Fibroblast of skin of abdomen (primary cell): ENCODE measurements at regions not wholly inside any gene's neighbourhood (a gene's known extent, or its start where the extent isn't known, plus 50 kb on each side); places are given as distances from the start of the nearest gene placed in this dataset.

Experiments
- DNase-seq: peaks from one replicate; pipeline ENCODE4 v3.0.0-alpha.2; 2013

DNA sequence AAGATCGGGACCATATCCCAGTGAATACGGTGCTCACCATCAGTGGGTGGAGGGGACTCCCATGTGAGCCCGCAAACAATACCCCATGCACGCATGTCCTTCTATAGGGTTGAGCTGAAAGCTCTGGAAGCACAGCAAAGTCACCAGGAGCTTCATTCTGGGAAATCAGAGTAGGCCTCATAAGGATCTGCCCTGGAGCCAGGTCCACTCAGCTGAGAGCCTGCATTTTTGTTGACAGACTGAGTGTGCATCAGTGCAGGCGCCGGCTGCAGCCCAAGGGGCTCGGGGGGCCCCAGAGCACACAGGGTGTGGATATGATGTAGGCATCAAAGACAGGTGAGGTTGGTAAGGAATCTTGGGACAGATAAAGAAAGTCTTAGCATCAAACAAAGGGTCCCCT, 79.8 kb upstream of the CD93 start:
- no peak for DNase-seq

DNA sequence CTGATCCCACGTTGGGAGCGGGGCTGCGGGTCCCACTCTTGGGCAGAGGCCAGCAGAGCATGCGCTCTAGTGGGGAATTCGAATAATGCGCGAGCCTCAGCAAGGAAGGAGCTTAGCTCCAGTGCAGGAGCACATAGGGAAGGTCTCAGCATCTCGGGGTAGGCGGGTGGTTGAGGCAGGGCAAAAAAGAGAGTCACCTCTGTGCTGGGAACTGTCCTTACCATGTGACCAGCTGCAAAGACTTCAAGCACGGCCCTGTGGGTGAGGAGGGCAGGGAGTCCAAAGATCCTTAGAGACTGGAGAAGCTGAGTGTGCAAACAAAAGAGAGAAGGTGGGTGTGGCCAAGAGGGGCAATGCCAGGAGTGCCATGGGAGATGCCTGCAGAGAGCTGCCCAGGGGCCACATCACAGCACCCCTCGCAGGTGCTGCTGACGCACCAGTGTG, 79.2 kb upstream of the CD93 start:
- no peak for DNase-seq

DNA sequence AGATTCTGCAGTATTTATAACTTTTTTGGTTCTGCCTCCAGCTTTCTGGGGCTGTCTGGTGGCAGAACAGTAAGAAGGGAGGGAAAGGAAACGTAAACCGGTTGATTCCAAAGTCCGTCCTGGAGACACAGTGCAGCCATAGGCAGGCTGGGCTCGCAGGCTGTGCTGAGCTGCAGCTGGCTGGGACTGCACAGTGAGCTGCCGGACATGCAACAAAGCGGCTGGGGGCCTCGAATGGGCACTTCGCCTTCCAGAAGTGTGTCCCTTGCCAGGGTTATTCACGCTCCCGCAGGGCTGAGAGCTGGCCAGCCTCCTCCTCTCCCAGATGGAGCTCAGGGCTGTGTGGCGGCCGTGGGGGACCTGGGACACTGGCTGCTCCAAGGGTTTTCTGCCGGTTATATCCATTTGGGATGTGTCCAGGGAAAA, 78.1 kb upstream of the CD93 start:
- no peak for DNase-seq

DNA sequence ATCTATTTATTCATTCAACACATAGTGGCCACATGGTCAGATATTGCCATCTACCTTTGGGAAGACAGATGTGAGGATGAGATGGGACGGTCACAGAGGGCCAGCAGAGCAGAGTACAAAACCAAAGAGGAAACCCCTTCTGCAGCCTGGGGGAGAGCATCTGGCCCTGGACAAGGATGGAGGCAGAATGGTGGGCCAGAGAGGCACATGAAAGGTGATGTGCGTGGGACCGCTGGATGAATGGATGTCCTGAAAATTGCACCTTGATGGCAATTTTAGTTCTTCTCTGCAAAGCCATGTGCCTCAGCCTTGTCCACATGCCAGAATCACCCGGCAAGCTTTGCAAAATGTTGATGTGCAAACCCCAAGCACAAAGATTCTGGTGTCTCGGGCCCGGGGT, 77.4 kb upstream of the CD93 start:
- DNase-seq, result no peak

DNA sequence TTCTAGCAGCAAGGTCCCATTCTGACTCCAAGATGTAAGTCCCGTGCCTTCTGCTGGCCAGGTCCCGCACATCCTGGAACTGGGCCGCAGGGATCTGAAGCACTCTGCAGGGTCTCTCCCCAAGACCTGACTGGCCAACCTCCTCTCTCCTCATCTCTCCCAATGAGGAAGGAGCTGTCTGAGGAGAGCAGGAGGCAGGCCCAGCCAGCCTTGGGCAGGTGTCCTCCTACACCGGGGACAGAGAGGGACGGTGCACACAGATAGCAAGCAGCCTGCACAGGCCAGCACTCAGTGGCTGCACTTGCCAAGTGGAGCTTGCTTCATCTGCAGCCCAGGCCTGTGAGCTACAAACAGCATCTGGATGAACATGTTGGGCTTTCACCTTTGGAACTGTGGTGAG, 76.8 kb upstream of the CD93 start:
- no peak for DNase-seq

DNA sequence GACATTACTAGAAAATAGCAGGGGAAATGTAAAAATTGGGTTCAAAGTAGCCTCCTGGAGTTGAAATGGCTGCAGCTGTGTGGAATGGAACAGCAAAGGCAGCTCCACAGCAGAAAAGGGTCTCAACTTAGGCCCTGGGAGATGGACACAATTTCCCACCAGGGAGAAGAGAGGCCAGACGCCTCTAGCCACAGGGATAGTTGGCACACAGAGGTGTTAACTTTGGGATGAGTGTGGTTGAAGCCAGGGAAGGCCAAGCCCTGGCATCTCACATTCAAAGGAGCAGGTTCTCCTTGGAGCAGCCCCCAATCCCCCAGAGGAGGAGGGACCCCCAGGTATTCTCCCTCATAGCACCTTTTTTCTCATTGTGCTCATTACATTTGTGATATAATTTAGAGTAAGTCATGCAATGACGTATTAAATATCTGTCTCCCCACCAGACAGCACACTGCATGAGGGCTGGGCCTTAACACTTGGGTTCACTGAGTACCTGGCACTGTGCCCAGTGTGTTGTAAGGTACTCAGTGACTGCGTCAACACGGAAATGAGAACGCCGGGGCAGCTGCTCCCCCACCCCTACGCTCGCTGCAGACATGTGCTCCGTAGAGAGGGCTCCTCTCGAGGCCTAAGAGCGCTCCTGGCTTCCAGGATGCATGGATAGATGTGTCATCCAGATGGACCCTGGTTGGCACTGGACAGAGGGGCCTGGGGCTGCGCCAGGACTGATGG, 76.0 kb upstream of the CD93 start:
- peak; percentile 69 for DNase-seq

DNA sequence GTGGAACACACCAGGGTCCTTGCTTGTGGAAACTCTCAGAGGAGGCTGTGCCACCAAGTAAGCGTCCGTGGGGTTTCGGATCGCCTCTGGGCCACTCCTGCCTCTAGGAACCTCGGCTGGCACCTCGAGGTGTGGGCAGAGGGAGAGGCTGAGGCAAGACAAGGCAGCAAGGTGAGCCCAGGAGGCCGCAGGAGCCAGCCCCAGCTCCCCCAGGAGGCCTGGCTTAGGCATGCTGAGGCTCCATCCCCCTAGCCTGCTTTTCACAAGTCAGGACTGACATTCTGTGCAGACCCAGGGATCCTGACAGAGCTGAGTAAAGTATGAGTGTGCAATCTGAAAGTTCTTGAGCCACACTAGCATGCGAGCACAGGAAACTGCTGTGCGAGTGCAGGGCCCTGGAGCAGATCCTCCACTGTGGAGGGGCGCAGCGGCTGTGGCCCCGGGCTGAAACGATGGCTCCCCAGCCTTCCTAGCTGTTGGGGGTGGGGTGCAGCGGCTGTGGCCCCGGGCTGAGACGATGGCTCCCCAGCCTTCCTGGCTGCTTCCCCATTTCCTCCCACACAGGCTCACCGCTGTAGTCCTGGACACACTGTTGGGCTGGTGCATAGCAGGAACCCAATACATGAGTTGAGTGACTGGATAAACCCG, 75.2 kb upstream of the CD93 start:
- peak; percentile 41 for DNase-seq

DNA sequence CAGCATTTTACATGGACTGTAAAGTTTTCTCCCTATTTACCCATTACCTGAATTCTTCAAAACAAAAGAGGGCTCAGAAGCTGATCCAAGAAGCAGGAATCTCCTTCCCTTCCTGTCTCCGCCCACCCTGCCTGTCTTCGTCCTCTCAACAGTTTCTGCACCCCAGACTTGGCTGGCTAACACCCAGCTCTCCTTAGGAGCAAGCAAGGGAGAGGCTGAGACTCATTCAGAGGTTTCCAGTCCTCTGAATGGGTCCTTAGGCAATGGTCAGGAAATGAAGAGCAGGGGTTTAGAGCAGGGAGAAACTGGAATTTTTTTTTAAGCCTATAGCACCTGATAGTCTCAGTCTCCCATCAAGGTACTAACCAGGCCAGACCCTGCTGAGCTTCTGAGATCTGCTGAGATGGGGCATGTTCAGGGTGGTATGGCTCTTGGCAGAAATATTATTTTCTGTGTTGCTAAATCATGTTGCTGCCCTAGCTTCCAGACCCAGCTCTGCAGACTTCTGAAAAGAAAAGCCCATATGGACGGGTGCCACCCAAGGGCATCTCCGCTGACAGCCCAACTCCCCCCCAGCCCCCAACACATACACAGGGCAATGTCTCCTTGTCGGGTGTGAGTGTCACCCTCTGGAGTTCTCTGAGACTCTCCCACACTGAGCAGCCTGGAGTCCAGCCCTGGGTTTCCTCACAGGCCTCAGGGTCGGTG, 74.6 kb upstream of the CD93 start:
- DNase-seq, result peak; percentile 43

DNA sequence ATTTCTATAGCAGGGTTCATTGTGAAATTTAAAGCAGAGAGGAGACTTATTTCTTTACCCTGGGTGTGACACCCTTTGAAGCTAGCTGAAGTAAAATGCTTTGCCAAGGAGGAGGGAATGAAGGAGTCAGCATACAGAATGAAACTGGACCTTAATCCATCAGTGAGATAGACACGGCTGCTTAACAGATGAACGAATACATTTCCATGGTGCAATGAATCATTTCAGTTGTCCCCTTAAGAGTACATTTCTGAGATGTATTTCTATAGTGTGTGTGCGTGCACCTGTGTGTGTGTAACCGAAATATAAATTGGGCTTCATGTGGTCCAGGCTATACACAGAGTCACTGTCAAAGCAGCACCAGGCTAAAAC, 73.8 kb upstream of the CD93 start:
- DNase-seq, result no peak

DNA sequence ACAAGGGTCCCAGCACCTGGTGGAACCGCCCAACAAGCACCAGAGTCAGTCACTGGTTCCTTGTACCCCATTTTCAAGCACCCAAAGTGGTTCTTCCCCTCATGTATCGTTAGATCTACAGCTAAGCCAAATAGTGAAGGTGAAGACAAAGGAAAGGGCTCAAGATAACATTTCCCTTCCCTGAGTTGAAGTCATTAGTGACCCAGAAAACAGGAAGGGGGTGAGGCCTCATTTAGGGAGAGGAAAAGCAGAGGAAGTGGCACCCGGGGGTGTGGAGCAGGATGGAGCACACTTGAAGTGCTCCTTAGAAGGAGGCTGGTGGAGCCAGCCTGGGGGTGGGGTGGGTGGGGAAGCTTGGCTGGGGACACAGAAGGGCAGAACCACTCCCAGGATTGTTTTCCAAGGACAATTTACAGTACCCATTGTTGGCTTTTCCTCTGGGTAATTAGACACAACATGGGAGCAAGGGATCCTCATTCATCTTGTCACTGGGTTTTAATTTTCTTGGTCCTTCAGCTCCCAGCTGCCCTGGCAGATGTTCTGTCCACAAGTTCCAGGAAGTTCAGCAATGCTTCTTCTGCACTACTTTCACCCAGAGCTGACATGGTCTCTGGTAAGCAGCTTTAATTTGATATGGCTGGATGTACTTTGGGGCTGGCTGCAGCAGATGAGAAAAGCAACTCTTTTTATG, 73.3 kb upstream of the CD93 start:
- no peak for DNase-seq

DNA sequence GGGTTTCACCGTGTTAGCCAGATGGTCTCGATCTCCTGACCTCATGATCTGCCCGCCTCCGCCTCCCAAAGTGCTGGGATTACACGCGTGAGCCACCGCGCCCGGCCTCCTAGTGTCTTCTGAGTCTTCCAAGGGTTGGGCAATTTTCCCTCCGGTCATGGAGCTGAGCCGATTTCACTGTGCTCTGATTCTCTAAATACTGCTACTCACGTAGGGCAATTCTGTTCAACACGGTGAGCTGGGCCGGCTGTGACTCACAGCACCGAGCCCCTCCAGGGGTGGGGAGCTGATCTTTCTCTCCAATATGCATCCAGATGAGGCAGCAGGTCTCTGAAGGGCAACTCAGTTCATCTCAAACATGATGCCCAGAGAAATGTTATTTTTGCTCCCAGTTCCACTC, 71.6 kb upstream of the CD93 start:
- DNase-seq, result no peak

DNA sequence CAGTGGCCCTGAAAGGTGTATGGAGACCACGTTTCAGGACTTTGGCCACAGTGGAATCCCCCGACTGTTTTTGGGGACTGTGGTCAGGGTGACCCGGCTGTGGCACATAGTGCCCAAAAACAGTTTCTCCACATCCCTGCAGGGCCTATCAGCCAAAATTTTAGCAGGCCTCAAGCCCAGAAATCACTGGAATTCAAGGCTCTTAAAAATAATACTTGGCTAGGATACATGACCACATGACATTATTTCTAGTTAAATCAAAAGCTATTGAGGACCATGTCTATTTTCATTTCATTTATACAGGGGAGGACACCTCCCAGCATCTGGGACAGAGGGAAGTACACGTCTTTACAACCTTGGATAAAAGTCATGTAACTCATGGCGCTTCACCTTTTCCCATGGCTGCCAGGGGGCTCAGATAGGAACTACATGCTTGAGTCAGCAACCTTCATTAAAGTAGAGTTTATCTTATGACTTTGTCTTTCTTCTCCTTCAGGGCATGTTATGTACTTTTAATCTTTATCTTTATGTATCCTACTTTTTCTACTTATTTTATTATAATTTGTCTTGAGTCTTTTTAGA, 70.8 kb upstream of the CD93 start:
- DNase-seq, result no peak

DNA sequence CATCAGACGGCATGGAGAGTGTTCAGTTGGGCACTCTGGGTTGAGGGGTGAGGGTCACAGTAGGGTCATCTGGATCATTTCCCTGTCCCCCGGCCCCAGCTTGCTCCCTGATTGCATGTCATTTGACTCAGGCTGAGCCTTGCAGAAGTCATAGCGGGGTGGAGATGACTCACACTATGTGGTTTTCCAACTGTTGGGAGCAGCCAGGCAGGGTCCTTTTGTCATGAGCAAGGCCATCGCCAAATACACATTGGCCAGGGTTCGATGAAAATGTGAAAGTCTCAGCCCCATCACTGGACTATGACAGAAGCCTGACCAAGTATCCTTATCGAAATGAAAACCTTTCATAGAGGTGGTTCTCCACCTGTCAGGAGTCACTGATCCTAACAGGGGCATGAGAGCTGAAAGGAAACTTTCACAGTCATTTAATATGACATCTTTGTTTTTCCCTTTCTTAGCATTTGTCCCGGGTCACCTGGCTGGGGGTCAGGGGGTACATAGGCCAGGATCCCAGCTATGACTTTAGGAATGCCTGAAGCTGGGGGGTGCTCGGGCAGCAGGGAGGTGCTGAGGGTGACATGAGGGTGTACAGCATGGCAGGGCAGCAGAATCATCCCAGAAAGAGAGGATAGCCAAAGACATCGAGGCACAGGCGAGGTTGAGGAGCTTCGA, 70.2 kb upstream of the CD93 start:
- DNase-seq, result peak; percentile 79

DNA sequence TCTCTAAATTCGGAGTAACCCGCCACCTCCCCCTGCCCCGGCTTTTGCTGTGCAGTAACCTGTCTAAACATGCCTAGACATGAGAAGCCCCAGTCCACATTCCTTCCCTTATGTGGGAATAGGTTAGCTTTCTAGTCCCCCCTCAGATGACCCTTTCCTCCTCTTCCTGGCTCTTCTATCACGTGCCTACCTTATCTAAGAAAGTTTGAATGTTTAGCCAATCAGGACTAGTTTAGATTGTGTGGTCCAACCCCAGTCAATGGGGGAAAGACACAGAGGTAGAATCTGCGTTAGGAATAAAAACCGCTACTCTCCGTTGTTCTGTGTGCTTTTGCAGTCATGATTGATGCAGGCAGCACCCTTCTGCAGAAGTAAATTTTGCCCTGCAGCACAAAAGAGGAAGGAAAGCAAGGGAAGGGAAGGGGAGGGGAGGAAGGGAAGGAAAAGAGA, 69.0 kb upstream of the CD93 start:
- DNase-seq, result no peak

DNA sequence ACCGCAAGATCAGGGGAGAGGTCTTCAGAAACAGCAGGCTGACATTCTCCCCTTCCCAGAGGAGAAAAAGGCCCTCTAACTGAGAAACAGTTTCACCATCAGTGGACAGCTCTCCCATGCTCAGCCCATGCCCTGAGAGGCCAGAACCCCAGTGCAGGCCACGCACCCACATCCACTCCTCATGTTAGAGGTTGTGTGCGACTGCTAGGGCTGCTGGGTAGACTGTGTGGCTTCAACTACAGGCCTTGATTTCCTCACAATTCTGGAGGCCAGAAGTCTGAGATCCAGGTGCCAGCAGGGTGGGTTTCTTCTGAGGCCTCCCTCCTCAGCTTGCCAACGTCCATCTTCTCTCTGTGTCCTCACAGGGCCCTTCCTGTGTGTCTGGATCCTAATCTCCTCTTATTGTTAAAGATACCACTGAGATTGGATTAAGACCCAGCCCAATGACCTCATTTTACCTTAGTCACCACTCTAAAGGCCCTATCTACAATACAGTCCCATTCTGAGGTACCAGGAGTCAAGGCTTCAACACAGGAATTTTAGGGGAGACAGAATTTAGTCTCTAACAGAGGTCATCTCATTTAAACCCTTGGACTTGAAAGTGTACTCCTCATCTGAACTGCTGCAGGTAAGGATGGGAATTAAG, 67.7 kb upstream of the CD93 start:
- no peak for DNase-seq

DNA sequence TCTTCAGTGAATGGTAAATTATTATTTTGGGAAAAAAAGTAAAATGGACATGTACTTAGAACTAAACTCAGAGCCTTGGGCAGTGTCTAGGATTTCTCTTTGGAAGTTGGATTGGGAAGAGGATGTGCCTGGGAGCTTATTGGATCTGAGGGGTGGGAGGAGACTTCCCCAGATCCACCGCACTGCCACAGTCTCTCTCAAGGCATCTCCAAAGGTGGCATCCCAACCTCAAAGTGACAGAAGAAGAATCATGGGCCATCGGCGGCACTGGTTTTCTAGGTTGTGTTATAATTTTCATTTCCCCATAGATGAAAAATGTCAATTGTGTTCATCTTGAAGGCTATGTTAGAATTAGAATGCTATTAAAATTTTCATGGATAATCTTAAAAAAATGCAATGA, 66.8 kb upstream of the CD93 start:
- DNase-seq, result no peak

DNA sequence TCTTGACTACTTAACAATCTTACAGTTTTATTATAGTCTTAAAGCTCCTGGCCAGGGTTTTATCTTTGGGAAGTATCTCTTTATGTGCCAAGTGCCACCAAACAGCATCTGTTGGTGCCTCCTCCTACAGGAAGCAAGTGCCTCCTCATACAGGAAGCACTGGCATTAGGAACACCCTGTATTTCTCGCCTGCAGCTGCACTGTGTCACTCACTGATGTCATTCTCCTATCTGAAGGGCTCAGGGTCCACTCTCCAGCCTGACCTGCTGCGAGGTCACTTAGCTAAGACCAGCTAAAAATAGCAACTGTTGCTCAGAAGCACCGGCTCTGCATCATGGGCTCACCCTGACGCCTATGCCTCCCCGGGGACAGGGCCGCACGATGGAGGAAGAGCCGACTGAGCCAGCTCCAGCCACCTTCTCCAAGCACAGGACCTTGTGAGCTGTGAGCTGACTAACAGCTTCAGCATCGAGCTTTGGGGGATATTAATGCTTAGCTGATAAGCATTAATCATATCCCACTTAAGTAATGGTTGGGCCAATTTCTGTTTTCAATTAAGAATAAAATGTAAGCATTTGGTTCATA, 66.3 kb upstream of the CD93 start:
- DNase-seq, result peak; percentile 88

DNA sequence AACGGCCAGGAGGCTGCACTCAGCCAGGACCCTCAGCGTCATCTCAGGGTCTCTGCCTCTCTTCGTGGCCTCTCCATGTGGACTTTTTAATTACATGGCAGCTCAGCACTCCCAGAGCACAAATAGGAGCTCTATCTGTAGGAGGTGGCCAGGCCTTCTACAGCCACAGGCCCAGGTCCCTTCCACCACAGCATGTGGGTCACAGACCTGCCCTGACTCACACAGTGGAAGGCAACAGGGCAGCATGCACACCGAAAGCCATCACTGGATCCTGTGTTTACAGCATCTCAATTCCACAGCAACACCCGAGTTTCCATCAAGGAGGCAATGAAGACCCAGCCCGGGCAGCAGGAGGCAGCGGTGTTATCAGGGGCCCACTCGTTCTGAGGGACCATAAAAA, 65.8 kb upstream of the CD93 start:
- DNase-seq, result no peak

DNA sequence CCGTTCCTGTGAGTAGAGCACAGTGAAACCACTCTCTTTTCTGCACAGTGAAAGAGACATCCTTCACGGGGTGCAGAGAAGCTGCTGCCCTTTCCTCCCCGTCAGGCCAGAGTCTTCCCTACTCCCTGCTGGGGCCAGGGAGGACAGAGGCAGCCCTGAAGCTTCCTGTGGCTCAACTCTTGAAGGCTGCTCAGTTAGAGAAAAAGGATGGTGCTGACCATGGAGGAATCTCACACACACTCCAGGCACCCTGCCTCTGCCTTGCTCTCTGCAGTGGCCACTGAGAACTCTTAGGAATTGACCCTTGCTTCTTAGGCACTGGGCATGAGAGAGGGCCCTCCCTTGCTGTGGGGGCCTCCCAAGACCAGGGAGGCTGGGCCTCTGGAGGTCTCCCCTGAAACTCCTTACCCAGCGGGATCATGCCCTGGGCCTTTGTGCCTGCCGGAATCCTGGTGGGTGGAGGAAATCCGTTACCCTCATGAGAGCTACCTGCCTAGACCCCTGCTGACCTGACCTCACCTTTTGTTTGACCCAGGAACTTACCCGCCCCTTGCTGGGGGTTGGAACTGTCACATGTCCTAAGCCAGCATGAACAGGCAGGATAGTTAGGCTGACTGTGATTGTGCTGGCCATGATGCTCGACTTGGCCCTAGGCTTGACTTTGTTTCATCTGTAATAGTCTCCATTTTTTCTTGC, 65.0 kb upstream of the CD93 start:
- no peak for DNase-seq

DNA sequence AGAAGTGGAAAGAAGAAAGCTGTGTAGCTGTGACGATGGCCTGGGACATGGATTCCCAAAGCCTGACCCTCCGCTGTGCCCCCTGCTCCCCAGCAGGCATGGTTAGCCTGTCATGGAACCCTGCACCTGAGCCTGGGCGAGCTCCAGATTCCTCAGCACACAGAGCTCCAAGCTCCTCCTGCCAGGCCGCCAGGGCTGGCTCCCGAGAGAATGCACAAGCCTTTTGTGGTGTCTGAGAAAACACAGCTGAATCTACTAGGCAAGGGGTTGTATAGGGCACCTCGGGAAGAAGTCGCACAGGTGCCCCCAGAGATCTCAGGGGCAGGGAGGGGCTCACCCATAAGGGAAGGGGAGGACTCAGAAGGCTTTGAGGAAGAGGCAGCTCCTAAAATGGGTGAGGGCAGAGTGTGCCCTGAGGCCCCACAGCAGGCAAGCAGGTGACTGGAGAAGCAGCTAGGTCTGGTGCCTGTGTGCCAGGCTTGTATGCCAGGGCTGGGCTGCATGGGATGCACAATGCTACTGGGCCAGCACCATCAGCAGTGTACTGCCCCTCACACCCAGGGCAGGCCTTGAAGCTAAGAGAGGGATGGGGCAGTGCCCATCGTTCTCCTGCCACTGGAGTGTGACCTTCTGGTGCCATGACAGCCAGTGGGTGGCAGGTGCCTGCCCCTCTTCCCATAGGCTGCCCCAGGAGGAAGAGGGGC, 64.3 kb upstream of the CD93 start:
- no peak for DNase-seq
